Fibroblast of lung (primary cell): ENCODE measurements at regions not wholly inside any gene's neighbourhood (a gene's known extent, or its start where the extent isn't known, plus 50 kb on each side); places are given as distances from the start of the nearest gene placed in this dataset.

ENCODE experiments used
- DNase-seq, 2 donors: peaks; one replicate each; pipeline versions ENCODE4 v3.0.0 to v3.0.0-alpha.2; 2010; ENCODE audit warnings: low read depth in 2 of 2
- H2AFZ ChIP-seq: 2 replicates; pipeline ENCODE4 v1.5.1; 2012; ENCODE audit warnings: low read length, control low read depth, inconsistent platforms
- H3K27ac ChIP-seq: 2 replicates; pipeline ENCODE4 v1.5.1; 2011; ENCODE audit warnings: low read length, control low read depth; ENCODE audit not compliant: insufficient read depth
- H3K27me3 ChIP-seq: 2 replicates; pipeline ENCODE4 v1.5.1; 2011; ENCODE audit warnings: mild to moderate bottlenecking, low read length; ENCODE audit not compliant: control insufficient read depth, insufficient read depth
- H3K36me3 ChIP-seq: 2 replicates; pipeline ENCODE4 v1.5.1; 2011; ENCODE audit warnings: low read length; ENCODE audit not compliant: control insufficient read depth, insufficient read depth
- H3K4me1 ChIP-seq: 2 replicates; pipeline ENCODE4 v1.5.1; 2011; ENCODE audit warnings: low read length; ENCODE audit not compliant: control insufficient read depth, insufficient read depth; ENCODE audit errors: extremely low read depth
- H3K4me2 ChIP-seq: 2 replicates; pipeline ENCODE4 v1.5.1; 2011; ENCODE audit warnings: low read length, control low read depth; ENCODE audit not compliant: insufficient read depth; ENCODE audit errors: extremely low read depth
- H3K4me3 ChIP-seq, 4 experiments: fragments of 200-600 bp in 1 of 4; sonication (generic) in 1 of 4; replicated peaks in 1 of 4; 2 replicates each; pipeline ENCODE4 v1.5.1; 2011 to 2016; ENCODE audit warnings: low read length in 4 of 4, low read depth in 3 of 4, mild to moderate bottlenecking in 3 of 4, control low read depth in 2 of 4, inconsistent platforms in 1 of 4, mixed read lengths in 1 of 4; ENCODE audit not compliant: insufficient read depth in 1 of 4; ENCODE audit errors: control extremely low read depth in 1 of 4
- H3K79me2 ChIP-seq: 2 replicates; pipeline ENCODE4 v1.5.1; 2012; ENCODE audit warnings: mild to moderate bottlenecking, low read length, inconsistent platforms; ENCODE audit not compliant: control insufficient read depth, insufficient read depth
- H3K9ac ChIP-seq: 2 replicates; pipeline ENCODE4 v1.5.1; 2011; ENCODE audit warnings: mild to moderate bottlenecking, low read length, control low read depth; ENCODE audit not compliant: insufficient read depth
- H3K9me3 ChIP-seq: 2 replicates; pipeline ENCODE4 v1.5.1; 2012; ENCODE audit warnings: low read depth, low read length; ENCODE audit not compliant: control insufficient read depth, insufficient read depth
- H4K20me1 ChIP-seq: 2 replicates; pipeline ENCODE4 v1.5.1; 2011; ENCODE audit warnings: low read length; ENCODE audit not compliant: control insufficient read depth, insufficient read depth; ENCODE audit errors: extremely low read depth
- CTCF ChIP-seq, 2 donors: IDR thresholded peaks in 1 of 2; conservative IDR thresholded peaks in 1 of 2; 1 replicate in 1 of 2; 2 replicates in 1 of 2; pipeline ENCODE4 v1.5.1; 2011 to 2012; ENCODE audit warnings: low read length in 2 of 2, control low read depth in 1 of 2, inconsistent platforms in 1 of 2, low read depth in 1 of 2, mild to moderate bottlenecking in 1 of 2
- EZH2 ChIP-seq: IDR thresholded peaks from 2 replicates; pipeline ENCODE4 v1.5.1; 2012; ENCODE audit warnings: low read length, control low read depth, mild to moderate bottlenecking; ENCODE audit errors: missing control alignments

GRCh38 chr6:144854654-144855053 is 569.5 kb downstream of the UTRN start:
- Histone ChIP-seq H3K36me3 (no peaks in the 10 kb centered on the region), H3K79me2 (no peaks in the 10 kb centered on the region), H3K4me2 (no peak overlapping the region), H2AFZ (no peak overlapping the region), H3K27me3 (no peaks in the 10 kb centered on the region), H3K9ac (no peak overlapping the region), H3K4me3 (no peak overlapping the region), H3K9me3 (no peaks in the 10 kb centered on the region), H4K20me1 (no peaks in the 10 kb centered on the region), H3K4me1 (no peaks in the 10 kb centered on the region), H3K27ac (no peak overlapping the region)
- DNase-seq, result no peak
- TF ChIP-seq CTCF (conservative IDR thresholded peaks at IDR 0.05 in 1 of 2, IDR thresholded peaks at IDR 0.05 in 1 of 2; ENCODE audit: low read depth in 1 of 2, low read length in 2 of 2) (no peak), EZH2 (no peak)

- no peak for DNase-seq
- TF ChIP-seq EZH2 (no peak), CTCF (conservative IDR thresholded peaks at IDR 0.05 in 1 of 2, IDR thresholded peaks at IDR 0.05 in 1 of 2; ENCODE audit: low read depth in 1 of 2, low read length in 2 of 2) (no peak)
- H4K20me1 ChIP-seq, result no peaks in the 10 kb centered on the region
- no peaks in the 10 kb centered on the region for H3K36me3 ChIP-seq
- H3K4me2 ChIP-seq, result no peak overlapping the region
- H2AFZ ChIP-seq, result no peak overlapping the region
- no peaks in the 10 kb centered on the region for H3K27me3 ChIP-seq
- no peaks in the 10 kb centered on the region for H3K9me3 ChIP-seq
- H3K27ac ChIP-seq, result no peak overlapping the region
- no peak overlapping the region for H3K9ac ChIP-seq
- H3K79me2 ChIP-seq, result no peaks in the 10 kb centered on the region
- no peak overlapping the region for H3K4me3 ChIP-seq
- H3K4me1 ChIP-seq, result no peaks in the 10 kb centered on the region
These were observed 570.2 kb downstream of the UTRN start for GRCh38 chr6:144855375-144855774.

GRCh38 chr6:144855812-144856531 is 570.8 kb downstream of the UTRN start:
- Histone ChIP-seq H2AFZ (no peak overlapping the region), H4K20me1 (no peaks in the 10 kb centered on the region), H3K27ac (no peak overlapping the region), H3K9ac (no peak overlapping the region), H3K36me3 (no peaks in the 10 kb centered on the region), H3K4me2 (no peak overlapping the region), H3K9me3 (no peaks in the 10 kb centered on the region), H3K4me1 (no peaks in the 10 kb centered on the region), H3K79me2 (no peaks in the 10 kb centered on the region), H3K4me3 (no peak overlapping the region), H3K27me3 (no peaks in the 10 kb centered on the region)
- TF ChIP-seq EZH2, result no peak
- DNase-seq, result no peak
